Neural cell (in vitro differentiated cells): ENCODE measurements at regions not wholly inside any gene's neighbourhood (a gene's known extent, or its start where the extent isn't known, plus 50 kb on each side); places are given as distances from the start of the nearest gene placed in this dataset.

Experiments used
- CTCF ChIP-seq: fragments of 450-650 bp; IDR thresholded peaks from 2 replicates; pipeline ENCODE4 v1.5.1; 2014; ENCODE audit warnings: antibody characterized with exemption, mild to moderate bottlenecking, moderate library complexity; ENCODE audit not compliant: poor library complexity, severe bottlenecking
- EZH2 ChIP-seq: fragments of 200-600, 300-800 bp; shearing (Covaris generic), sonication (generic); IDR thresholded peaks from 2 replicates; pipeline ENCODE4 v1.6.1; 2014; ENCODE audit warnings: antibody characterized with exemption, low read length, borderline replicate concordance, mild to moderate bottlenecking; ENCODE audit not compliant: insufficient read depth, poor library complexity, severe bottlenecking
- RAD21 ChIP-seq: fragments of 450-650 bp; conservative IDR thresholded peaks from 2 replicates; pipeline ENCODE4 v1.6.1; 2014; ENCODE audit warnings: antibody characterized with exemption, mild to moderate bottlenecking, moderate library complexity

DNA sequence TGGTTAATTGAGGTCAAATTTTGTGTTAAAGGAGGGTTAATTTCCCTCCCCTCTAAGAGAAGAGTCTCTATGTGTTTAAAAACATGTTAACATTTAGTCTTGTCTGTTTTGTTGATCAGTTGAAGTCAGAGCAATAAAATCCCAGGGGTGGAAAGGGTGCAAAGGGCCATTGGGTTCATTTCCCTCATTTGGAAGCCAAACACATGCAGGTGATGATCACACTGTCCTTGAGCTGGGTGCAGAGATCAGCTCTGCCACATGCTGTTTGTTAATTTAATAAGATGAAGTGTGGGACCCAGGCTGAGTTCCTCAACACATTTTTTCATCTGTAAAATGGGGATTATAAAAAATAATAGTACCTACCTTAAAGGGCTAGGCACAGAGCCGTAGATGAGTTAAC is 260.9 kb downstream of the LPIN1 start:
- TF ChIP-seq CTCF = no peak
- TF ChIP-seq RAD21 = no peak
- TF ChIP-seq EZH2 = no peak
